ENCODE measurements at regions not wholly inside any gene's neighbourhood (a gene's known extent, or its start where the extent isn't known, plus 50 kb on each side); places are given as distances from the start of the nearest gene placed in this dataset.
"Not testable (repeated sequence)": the region's sequence is repeated elsewhere in the genome, so short reads cannot be mapped to it uniquely, and the experiment has no call there.

DNA sequence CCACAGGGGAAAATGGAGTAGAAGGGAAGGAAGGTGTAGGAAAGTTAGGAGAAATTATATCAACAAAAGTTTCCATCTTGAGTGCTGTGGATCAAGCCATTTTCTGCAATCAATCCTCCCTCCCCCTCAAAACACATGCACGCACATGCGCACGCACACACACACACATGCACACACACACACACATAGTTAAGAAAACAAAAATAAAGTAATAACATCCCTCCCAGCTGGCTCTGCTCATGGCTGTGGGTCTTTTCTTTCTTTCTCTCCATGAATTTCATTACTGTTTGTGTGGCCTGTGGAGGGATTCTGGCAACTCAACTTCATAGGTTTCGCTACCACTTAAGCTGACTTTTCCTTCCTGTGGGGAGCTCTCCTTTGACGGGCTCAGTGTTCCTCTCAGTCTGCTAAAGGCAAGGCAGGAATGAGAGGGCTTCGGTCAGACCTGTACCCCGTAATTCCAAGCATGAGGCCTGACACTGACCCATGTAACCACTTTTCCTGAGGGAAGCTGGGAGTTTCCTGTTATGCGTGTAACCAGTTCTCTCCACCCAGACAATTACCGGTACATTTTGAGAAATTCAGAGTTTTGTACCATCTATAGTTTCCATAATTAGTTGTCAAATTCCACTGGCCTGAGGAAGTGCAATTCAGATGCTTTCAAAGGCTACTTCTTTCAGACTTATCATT lies 79.8 kb downstream of the ZNF92 start:
- intact Hi-C loops (cut with micrococcal nuclease) = no loop called here
- H3K36me3 Mint-ChIP-seq (ENCODE audit: low read depth) = no peaks in the 10 kb centered on the region
- H3K27me3 Mint-ChIP-seq = peaks cover 19% of the 10 kb centered on the region
- no peaks in the 10 kb centered on the region for H3K9me3 Mint-ChIP-seq
- H3K4me3 Mint-ChIP-seq = no peak overlapping the region
- no peak for DNase-seq
- H3K4me1 Mint-ChIP-seq = no peaks in the 10 kb centered on the region
- H3K27ac Mint-ChIP-seq = no peak overlapping the region

DNA sequence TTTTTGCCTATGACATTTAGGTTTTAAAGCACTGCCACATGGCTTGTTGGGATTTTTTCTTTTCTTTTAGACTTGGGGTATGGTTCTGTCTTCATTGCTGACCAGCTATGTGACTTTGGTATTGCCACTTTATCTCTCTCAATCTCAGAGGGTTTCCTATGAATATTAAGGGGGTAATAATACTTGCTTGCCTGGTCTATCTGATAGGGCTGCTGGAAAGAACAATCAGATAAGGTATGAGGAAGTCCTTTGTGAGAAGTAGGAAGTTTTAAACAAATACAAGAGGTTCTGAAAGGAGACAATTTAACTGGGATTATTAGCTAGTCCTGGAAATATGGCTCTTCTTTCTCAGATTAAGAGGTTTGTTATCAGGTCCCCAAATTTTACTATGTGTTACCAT lies 80.8 kb downstream of the ZNF92 start:
- no peaks in the 10 kb centered on the region for H3K36me3 Mint-ChIP-seq (ENCODE audit: low read depth)
- H3K4me1 Mint-ChIP-seq = no peaks in the 10 kb centered on the region
- no peak overlapping the region for H3K4me3 Mint-ChIP-seq
- no peaks in the 10 kb centered on the region for H3K9me3 Mint-ChIP-seq
- H3K27me3 Mint-ChIP-seq = peaks cover 19% of the 10 kb centered on the region
- H3K27ac Mint-ChIP-seq = no peak overlapping the region
- intact Hi-C loops (cut with micrococcal nuclease) = no loop called here
- DNase-seq = no peak

- intact Hi-C loops (cut with micrococcal nuclease); H3K4me3 Mint-ChIP-seq; H3K9me3 Mint-ChIP-seq; DNase-seq; H3K4me1 Mint-ChIP-seq; H3K36me3 Mint-ChIP-seq (ENCODE audit: low read depth); H3K27ac Mint-ChIP-seq: not testable (repeated sequence)
- peaks cover 18% of the 10 kb centered on the region for H3K27me3 Mint-ChIP-seq
Observed at GRCh38 chr7:65455050-65455449, 81.4 kb downstream of the ZNF92 start.

- Mint-ChIP-seq H3K9me3 (no peaks in the 10 kb centered on the region), H3K36me3 (ENCODE audit: low read depth) (no peaks in the 10 kb centered on the region)
Observed at GRCh38 chr7:65457705-65458104, 84.0 kb downstream of the ZNF92 start.

DNA sequence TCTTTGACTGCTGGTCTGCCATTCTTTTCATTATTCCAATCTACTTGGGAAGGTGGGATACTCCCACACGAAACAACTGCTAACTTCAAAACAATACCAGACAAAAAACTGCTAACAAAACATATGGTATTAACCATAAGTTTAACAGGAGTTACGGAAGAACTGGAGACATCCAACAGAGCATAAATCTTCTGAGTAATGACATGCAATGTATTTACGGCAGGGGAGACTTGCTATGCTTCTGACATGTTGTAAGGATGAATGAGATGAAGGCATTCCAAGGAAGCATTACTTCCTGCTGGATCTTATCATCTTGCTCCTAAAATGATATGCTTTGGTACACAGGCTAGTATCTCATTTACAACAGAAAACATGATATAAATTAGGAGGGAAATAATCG lies 85.8 kb downstream of the ZNF92 start:
- Mint-ChIP-seq H3K4me3 (no peak overlapping the region), H3K27me3 (peaks cover 10% of the 10 kb centered on the region), H3K27ac (no peak overlapping the region), H3K36me3 (ENCODE audit: low read depth) (no peaks in the 10 kb centered on the region), H3K9me3 (no peaks in the 10 kb centered on the region), H3K4me1 (no peaks in the 10 kb centered on the region)
- intact Hi-C loops (cut with micrococcal nuclease) = no loop called here
- no peak for DNase-seq

More at GRCh38 chr7:65457705-65458104, 84.0 kb downstream of the ZNF92 start:
- no peaks in the 10 kb centered on the region for H3K4me1 Mint-ChIP-seq
- intact Hi-C loops (cut with micrococcal nuclease) = no loop called here
- H3K27ac Mint-ChIP-seq = no peak overlapping the region
- H3K4me3 Mint-ChIP-seq = no peak overlapping the region
- DNase-seq = no peak
- H3K27me3 Mint-ChIP-seq = peaks cover 13% of the 10 kb centered on the region

GRCh38 chr7:65462148-65462716 lies 88.6 kb downstream of the ZNF92 start:
- Mint-ChIP-seq H3K27me3 (peaks cover 2% of the 10 kb centered on the region), H3K27ac (no peak overlapping the region), H3K4me3 (no peak overlapping the region), H3K4me1 (no peaks in the 10 kb centered on the region), H3K36me3 (ENCODE audit: low read depth) (no peaks in the 10 kb centered on the region), H3K9me3 (peaks cover 2% of the 10 kb centered on the region)
- intact Hi-C loops (cut with micrococcal nuclease) = no loop called here
- DNase-seq = no peak

GRCh38 chr7:65463184-65463583 lies 89.5 kb downstream of the ZNF92 start:
- no peak overlapping the region for H3K27ac Mint-ChIP-seq
- no peak overlapping the region for H3K4me3 Mint-ChIP-seq
- no peak for DNase-seq
- intact Hi-C loops (cut with micrococcal nuclease) = no loop called here
- H3K4me1 Mint-ChIP-seq = no peaks in the 10 kb centered on the region
- no peaks in the 10 kb centered on the region for H3K27me3 Mint-ChIP-seq
- H3K9me3 Mint-ChIP-seq = peaks cover 8% of the 10 kb centered on the region
- no peaks in the 10 kb centered on the region for H3K36me3 Mint-ChIP-seq (ENCODE audit: low read depth)

DNA sequence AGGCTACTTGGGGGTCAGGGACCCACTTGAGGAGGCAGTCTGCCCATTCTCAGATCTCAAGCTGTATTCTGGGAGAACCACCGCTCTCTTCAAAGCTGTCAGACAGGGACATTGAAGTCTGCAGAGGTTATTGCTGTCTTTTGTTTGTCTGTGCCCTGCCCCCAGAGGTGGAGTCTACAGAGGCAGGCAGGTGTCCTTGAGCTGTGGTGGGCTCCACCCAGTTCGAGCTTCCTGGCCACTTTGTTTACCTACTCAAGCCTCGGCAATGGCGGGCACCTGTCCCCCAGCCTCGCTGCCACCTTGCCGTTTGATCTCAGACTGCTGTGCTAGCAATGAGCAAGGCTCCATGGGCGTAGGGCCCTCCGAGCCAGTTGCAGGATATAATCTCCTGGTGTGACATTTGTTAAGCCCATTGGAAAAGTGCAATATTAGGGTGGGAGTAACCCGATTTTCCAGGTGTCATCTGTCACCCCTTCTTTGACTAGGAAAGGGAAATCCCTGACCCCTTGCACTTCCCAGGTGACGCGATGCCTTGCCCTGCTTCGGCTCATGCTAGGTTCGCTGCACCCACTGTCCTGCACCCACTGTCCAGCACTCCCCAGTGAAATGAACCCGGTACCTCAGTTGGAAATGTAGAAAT lies 96.4 kb downstream of the ZNF92 start:
- H3K4me1 Mint-ChIP-seq; intact Hi-C loops (cut with micrococcal nuclease); H3K27me3 Mint-ChIP-seq; H3K27ac Mint-ChIP-seq; DNase-seq; H3K36me3 Mint-ChIP-seq (ENCODE audit: low read depth); H3K4me3 Mint-ChIP-seq: not testable (repeated sequence)
- H3K9me3 Mint-ChIP-seq = peaks cover 37% of the 10 kb centered on the region

DNA sequence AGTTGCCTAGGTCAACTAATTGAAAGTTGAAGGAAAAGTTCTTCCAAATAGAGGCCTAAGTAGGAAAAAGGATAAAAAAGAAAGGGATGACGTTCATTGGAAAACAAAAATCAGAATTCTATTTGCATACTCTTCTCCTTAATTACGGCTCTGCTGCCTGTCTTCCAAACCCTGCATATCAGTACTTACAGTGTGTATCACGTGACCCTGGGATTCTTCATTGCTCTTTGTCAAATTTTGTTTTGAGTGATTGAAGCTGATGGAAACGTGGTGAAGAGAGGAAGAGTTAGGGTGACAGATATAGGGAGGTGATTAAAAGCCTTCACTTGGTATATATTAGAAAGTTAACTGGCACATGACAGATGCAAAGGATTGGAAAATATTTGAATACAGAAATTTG lies 97.9 kb downstream of the ZNF92 start:
- no peak overlapping the region for H3K27ac Mint-ChIP-seq
- H3K27me3 Mint-ChIP-seq = no peaks in the 10 kb centered on the region
- no peak for DNase-seq
- H3K36me3 Mint-ChIP-seq (ENCODE audit: low read depth) = peaks cover 12% of the 10 kb centered on the region
- intact Hi-C loops (cut with micrococcal nuclease) = no loop called here
- peaks cover 42% of the 10 kb centered on the region for H3K9me3 Mint-ChIP-seq
- H3K4me3 Mint-ChIP-seq = no peak overlapping the region
- H3K4me1 Mint-ChIP-seq = peaks cover 21% of the 10 kb centered on the region

- peaks cover 29% of the 10 kb centered on the region for H3K4me1 Mint-ChIP-seq
- peak; percentile 50 for DNase-seq
- H3K4me3 Mint-ChIP-seq = peak overlapping the region; percentile 67
- H3K9me3 Mint-ChIP-seq = peaks cover 46% of the 10 kb centered on the region
- peak overlapping the region; percentile 77 for H3K27ac Mint-ChIP-seq
- intact Hi-C loops (cut with micrococcal nuclease) = no loop called here
- H3K36me3 Mint-ChIP-seq (ENCODE audit: low read depth) = peaks cover 30% of the 10 kb centered on the region
- no peaks in the 10 kb centered on the region for H3K27me3 Mint-ChIP-seq
Observed at GRCh38 chr7:65475040-65475726, 101.5 kb downstream of the ZNF92 start.

GRCh38 chr7:65475734-65476319 lies 102.2 kb downstream of the ZNF92 start:
- H3K4me1 Mint-ChIP-seq = peaks cover 29% of the 10 kb centered on the region
- peak overlapping the region; percentile 67 for H3K4me3 Mint-ChIP-seq
- H3K9me3 Mint-ChIP-seq = peaks cover 44% of the 10 kb centered on the region
- intact Hi-C loops (cut with micrococcal nuclease) = no loop called here
- H3K27ac Mint-ChIP-seq = peak overlapping the region; percentile 77
- H3K36me3 Mint-ChIP-seq (ENCODE audit: low read depth) = peaks cover 30% of the 10 kb centered on the region
- H3K27me3 Mint-ChIP-seq = no peaks in the 10 kb centered on the region
- peak; percentile 80 for DNase-seq

- Mint-ChIP-seq H3K36me3 (ENCODE audit: low read depth) (peaks cover 30% of the 10 kb centered on the region), H3K4me3 (peak overlapping the region; percentile 18), H3K27ac (peak overlapping the region; percentile 5), H3K27me3 (no peaks in the 10 kb centered on the region), H3K9me3 (peaks cover 41% of the 10 kb centered on the region), H3K4me1 (peaks cover 29% of the 10 kb centered on the region)
- no peak for DNase-seq
- intact Hi-C loops (cut with micrococcal nuclease) = no loop called here
Observed at GRCh38 chr7:65477326-65477725, 103.7 kb downstream of the ZNF92 start.

- DNase-seq = no peak
Observed at GRCh38 chr7:65489260-65489767, 115.7 kb downstream of the ZNF92 start.

DNA sequence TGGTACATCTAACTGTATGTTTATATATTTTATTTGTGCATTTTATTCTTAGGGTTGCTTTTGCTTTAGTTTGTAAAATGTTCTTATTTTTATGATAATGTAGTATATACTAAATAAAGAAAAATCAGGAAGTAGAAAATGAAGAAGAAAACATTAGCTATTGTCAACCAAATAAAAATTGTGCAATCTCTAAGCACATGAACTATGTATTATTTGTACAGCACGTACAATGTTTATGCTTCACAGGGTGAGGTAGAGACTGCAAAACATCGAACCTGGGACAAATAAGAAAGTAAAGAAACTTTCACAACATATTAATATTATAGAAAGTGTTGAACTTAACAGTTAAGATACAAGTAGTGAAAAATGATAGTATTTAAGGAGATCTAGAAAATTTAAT lies 123.0 kb downstream of the ZNF92 start:
- H3K27me3 Mint-ChIP-seq; H3K4me1 Mint-ChIP-seq; H3K4me3 Mint-ChIP-seq; H3K36me3 Mint-ChIP-seq (ENCODE audit: low read depth); intact Hi-C loops (cut with micrococcal nuclease); H3K27ac Mint-ChIP-seq; DNase-seq; H3K9me3 Mint-ChIP-seq: not testable (repeated sequence)

More at GRCh38 chr7:65489260-65489767, 115.7 kb downstream of the ZNF92 start:
- no peak overlapping the region for H3K4me3 Mint-ChIP-seq
- peaks cover 8% of the 10 kb centered on the region for H3K36me3 Mint-ChIP-seq (ENCODE audit: low read depth)
- peaks cover 25% of the 10 kb centered on the region for H3K9me3 Mint-ChIP-seq
- no peaks in the 10 kb centered on the region for H3K27me3 Mint-ChIP-seq
- intact Hi-C loops (cut with micrococcal nuclease) = no loop called here
- no peak overlapping the region for H3K27ac Mint-ChIP-seq
- no peaks in the 10 kb centered on the region for H3K4me1 Mint-ChIP-seq
